Omental fat pad (tissue), 3 donors: ENCODE measurements at regions not wholly inside any gene's neighbourhood (a gene's known extent, or its start where the extent isn't known, plus 50 kb on each side); places are given as distances from the start of the nearest gene placed in this dataset.
"Not testable (repeated sequence)": the region's sequence is repeated elsewhere in the genome, so short reads cannot be mapped to it uniquely, and the experiment has no call there.

ENCODE experiments used
- ATAC-seq: fragments of 150-250 bp; one replicate; pipeline ENCODE4 v1.9.1; 2016; ENCODE audit warnings: mild to moderate bottlenecking, moderate library complexity; ENCODE audit not compliant: low FRiP score
- DNase-seq: peaks from one replicate; pipeline ENCODE4 v3.0.0-alpha.2; 2019; ENCODE audit warnings: low spot score
- TF ChIP-seq, protein P1 (sequence below), 3 donors: fragments of 450-650 bp; IDR thresholded peaks; one replicate each; pipeline ENCODE4 v1.5.1; 2016 to 2017; ENCODE audit warnings: antibody characterized with exemption in 3 of 3, mild to moderate bottlenecking in 3 of 3, moderate library complexity in 2 of 3

DNA sequence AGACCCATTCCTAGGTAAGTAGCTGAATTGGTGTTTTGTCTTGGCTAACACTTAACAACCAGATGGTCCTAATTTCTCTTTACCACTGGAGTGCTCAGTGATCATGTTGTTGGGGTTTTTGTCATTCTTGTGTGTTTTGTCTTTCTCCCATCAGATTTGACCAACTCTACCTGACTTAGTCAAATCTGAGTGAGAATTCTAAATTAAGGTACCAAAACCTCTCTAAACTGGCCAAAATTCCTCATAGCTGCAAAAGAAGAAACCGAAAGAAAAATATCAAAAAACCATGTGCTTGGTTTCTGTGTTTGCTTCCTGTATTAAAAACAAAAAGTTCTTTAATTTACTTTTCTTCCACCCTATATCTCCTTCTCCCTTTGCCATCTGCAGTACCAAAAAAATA is 350.7 kb upstream of the SPHKAP start:
- ATAC-seq, result no peak
- DNase-seq, result no peak
- TF ChIP-seq, protein P1, sequence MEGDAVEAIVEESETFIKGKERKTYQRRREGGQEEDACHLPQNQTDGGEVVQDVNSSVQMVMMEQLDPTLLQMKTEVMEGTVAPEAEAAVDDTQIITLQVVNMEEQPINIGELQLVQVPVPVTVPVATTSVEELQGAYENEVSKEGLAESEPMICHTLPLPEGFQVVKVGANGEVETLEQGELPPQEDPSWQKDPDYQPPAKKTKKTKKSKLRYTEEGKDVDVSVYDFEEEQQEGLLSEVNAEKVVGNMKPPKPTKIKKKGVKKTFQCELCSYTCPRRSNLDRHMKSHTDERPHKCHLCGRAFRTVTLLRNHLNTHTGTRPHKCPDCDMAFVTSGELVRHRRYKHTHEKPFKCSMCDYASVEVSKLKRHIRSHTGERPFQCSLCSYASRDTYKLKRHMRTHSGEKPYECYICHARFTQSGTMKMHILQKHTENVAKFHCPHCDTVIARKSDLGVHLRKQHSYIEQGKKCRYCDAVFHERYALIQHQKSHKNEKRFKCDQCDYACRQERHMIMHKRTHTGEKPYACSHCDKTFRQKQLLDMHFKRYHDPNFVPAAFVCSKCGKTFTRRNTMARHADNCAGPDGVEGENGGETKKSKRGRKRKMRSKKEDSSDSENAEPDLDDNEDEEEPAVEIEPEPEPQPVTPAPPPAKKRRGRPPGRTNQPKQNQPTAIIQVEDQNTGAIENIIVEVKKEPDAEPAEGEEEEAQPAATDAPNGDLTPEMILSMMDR (IDR thresholded peaks at IDR 0.05), result no peak

DNA sequence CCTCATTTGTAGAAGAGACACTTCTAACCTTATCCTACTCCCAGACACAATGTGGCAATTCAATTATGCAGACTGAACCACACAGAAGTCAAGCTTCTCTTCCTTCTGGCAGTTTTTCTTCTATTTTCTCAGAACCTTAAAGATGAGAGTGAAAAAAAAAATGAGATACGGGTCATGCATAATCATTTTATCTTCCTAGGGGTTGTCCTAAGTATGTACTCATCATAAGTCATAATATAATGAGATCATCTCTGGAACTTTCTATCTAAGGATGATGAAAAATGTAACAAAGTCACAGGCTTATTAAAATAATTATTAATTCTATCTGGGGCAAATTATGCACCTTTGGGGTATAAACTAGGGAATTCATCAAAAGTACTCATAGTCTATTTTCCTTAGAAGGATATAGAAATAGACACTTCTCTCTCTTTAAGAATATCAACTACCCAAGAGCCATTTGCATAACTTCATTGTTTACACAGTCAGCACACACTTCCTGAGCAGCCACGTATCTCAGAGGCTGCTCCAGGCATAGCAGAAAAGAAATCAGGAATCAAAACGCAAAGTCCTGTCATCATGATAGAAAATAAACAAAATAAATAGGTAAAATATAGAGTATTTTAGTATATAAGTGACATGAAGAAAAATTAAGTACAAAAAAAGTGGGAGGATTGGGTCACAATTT is 345.9 kb upstream of the SPHKAP start:
- DNase-seq (no peak), ATAC-seq (no peak)
- TF ChIP-seq, protein P1 (IDR thresholded peaks at IDR 0.05), result no peak

DNA sequence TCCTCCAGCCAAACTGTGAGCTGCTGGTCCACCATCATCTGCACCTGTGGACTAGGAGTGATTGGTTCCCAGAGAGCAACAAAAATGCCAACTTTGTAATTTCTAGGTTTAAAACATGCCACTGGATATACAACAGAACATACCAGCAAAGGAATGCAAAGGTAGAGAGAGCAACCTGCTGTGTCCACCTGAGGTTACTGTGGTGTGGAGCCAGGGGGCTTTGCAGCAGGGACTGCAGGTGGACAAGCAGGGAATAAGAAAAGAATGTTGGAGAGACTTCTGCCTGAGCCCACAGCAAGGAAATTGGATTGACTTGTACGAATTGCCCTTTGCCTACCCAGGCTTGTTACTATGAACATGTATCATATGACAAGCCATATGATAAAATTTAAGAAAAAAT is 345.2 kb upstream of the SPHKAP start:
- TF ChIP-seq, protein P1 (IDR thresholded peaks at IDR 0.05), result no peak
- no peak for ATAC-seq
- no peak for DNase-seq

DNA sequence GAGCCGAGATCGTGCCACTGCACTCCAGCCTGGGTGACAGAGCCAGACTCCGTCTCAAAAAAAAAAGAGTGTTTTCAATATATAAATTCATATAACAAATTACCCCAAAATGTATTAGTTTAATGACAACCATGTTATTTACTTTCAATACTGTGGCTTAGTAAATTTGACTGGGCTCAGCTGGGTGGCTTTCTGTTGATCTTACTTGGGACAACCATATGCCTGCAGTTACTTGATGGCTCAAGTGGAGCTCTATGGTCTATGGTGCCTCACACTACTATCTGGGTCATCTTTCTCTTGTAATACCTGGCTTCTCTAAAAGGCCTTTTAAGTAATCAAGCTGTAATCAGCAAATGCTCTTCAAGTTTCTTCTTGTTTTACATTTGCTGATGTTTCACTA is 341.5 kb upstream of the SPHKAP start:
- TF ChIP-seq, protein P1 (IDR thresholded peaks at IDR 0.05), result no peak
- ATAC-seq (no peak), DNase-seq (no peak)

DNA sequence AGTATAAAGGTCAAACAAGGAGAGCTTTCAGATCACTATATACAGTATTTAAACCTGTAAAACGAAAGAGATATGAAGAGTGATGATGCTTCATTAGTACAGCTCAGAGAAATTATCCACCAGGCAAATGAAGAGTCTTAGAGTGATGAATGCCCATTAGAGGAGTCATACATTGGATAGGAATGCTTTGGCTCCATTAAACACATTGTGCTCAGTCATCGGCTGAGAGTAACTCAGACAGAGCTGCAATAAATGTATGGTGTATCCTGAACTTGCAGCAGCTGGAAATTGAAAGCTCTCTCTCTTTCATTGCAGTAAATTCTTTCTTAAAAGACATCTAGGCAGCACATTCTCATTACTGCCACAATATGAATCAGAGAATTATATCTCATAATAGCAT is 340.8 kb upstream of the SPHKAP start:
- no peak for ATAC-seq
- DNase-seq, result no peak
- TF ChIP-seq, protein P1 (IDR thresholded peaks at IDR 0.05), result no peak

DNA sequence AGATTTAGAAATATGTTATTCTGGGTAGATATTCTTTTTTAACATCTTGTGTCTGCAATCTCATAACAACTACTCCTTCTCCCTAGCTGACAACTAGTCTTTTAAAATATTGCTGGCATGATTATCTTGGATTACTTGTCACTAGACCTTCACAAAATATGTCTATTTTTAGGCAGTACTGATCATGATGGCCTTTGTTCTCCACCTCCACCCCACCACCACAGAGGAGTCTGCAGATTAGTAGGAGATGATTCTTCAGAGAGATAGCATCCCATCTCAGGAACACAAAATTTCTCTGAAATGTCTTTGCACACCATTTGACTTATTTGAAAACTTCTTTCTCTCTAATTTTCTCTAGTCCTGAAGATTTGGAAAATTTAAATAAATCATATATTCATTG is 338.1 kb upstream of the SPHKAP start:
- ATAC-seq (no peak), DNase-seq (no peak)
- TF ChIP-seq, protein P1 (IDR thresholded peaks at IDR 0.05), result no peak

DNA sequence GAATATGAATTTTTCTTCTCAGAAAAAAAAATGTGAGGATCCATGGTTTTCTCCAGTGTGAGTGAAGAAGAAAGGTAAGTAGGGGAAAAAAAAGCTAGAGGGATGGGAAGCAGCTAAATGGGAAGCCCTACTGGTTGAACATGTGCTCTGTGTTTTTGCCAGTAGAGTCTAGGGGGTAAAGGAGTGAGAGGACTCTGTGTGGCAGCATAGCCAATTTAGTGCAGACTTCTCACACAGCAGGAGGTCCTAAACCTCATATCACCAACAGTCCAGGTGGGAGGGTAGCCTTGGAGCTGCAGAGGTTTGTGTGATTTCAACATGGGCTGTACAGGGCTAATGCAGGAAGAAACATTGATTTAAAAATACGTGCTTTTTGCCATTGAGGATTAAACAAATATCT is 334.5 kb upstream of the SPHKAP start:
- DNase-seq (no peak), ATAC-seq (no peak)
- TF ChIP-seq, protein P1 (IDR thresholded peaks at IDR 0.05), result no peak

DNA sequence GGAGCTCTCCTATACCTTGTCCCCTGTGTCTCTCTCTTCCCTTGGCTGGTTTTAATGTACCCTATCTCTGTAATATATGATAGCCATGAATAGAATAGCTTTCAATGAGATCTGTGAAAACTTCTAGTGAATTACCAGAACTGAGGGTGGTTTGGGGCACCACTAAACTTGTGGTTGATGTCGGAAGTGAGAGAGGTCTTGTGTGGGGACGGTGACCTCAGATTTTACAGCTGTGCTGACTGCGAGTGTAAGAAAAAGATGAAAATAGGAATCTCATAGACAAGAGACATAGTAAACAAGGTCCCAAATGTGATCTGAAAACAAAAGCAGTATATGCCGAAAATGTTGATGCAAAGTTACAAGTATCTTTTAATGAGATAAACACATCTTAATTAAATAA is 332.0 kb upstream of the SPHKAP start:
- not testable (repeated sequence) for ATAC-seq, DNase-seq
